Activated naive CD8-positive, alpha-beta T cell treated with anti-CD3 and anti-CD28 coated beads, Interleukin-2, amount 50 U/mL, for 24 hours (primary cell): ENCODE measurements at regions not wholly inside any gene's neighbourhood (a gene's known extent, or its start where the extent isn't known, plus 50 kb on each side); places are given as distances from the start of the nearest gene placed in this dataset.

Experiments used
- ATAC-seq: fragments of 150-1000 bp; cut with Tn5 transposase; one replicate; pipeline ENCODE4 v1.10.0; 2021
- DNase-seq: peaks from one replicate; pipeline ENCODE4 v3.0.0; 2021
- H3K27ac Mint-ChIP-seq: one replicate; pipeline ENCODE4 v1.8.0; 2021; ENCODE audit warnings: mild to moderate bottlenecking, mixed read lengths
- H3K27me3 Mint-ChIP-seq: one replicate; pipeline ENCODE4 v1.8.0; 2021; ENCODE audit warnings: mixed read lengths
- H3K36me3 Mint-ChIP-seq: one replicate; pipeline ENCODE4 v1.8.0; 2021; ENCODE audit warnings: low read depth, mixed read lengths
- H3K4me1 Mint-ChIP-seq: one replicate; pipeline ENCODE4 v1.8.0; 2021; ENCODE audit warnings: mixed read lengths
- H3K4me3 Mint-ChIP-seq: one replicate; pipeline ENCODE4 v1.8.0; 2021; ENCODE audit warnings: mild to moderate bottlenecking, moderate library complexity, mixed read lengths
- H3K9me3 Mint-ChIP-seq: one replicate; pipeline ENCODE4 v1.8.0; 2021; ENCODE audit warnings: mixed read lengths

DNA sequence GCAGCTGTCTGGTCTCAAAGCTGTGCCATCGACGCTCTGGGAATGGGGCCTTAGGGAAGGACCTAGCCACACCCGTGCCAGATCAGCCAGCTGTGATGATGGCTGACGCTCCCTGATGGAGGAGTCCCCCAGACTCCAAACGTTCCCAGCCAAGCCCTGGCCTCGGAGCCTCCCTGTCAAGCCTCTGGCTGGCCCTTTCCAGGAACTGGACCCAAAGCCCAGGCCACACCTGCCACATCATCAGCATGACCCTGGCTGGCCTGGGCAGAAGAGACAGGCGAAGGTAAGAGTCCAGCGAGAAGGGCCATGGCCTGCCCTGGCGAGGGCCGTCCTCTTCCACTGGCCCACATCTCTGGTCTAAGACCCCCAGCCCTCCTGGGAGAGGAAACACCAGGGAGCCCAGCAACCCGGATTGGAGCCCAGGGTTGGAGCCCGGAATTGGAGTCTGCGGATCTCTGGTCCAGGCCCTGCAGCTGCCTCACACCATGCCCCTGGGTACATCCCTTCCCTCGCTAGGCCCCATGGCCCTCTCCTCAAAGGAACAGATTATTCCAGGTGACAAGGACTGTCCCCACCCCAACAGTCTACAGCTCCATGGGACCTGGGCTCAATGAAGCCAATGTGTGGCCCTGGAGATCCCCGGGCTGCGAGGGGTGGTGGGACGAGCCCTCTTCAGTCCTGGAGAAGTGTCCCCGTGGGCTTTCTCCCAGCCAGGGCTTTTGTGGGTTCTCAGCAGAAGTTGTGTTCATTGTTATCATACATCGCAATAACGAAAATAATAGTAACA, 105.1 kb upstream of the TNRC6C start:
- ATAC-seq (no peak), DNase-seq (no peak)
- H3K27me3 Mint-ChIP-seq: no peaks in the 10 kb centered on the region
- H3K27ac Mint-ChIP-seq: no peak overlapping the region
- no peaks in the 10 kb centered on the region for H3K9me3 Mint-ChIP-seq
- H3K4me1 Mint-ChIP-seq: peaks cover 17% of the 10 kb centered on the region
- H3K36me3 Mint-ChIP-seq: no peaks in the 10 kb centered on the region
- H3K4me3 Mint-ChIP-seq: no peak overlapping the region

DNA sequence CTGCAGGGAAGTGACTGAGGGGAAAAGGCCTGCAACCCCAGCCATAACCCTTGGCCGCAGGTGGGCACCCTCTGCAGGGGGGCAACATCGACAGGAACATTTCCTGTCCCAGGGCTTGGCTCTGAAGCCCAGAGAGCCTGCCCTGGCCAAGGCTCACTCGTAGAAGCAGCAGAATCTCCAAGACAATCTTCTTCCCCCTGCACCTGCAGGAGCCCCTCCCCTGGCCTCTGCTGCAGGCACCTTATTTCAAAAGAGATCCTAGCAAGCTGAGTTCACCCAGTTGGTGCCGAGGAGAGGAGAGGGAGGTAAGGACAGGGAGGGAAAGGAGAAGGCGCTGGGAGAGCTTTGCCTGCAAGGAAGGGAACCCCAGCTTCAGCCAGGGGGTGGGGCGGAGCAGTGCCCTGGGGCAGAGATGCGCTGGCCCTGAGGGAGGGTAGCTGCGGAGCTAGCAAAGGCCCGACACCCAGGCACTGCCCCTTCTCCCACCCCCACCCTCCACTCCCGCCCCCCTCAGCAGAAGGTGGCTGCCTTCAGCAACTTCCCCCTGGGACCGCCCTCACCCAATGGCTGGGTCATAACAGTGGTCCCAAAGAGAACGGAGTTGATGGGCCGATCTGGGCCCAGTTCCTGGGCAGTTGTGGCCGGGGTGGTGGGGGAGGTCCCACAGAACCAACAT, 104.3 kb upstream of the TNRC6C start:
- ATAC-seq (no peak), DNase-seq (no peak)
- Mint-ChIP-seq H3K36me3 (no peaks in the 10 kb centered on the region), H3K27ac (no peak overlapping the region), H3K4me1 (peaks cover 20% of the 10 kb centered on the region), H3K9me3 (no peaks in the 10 kb centered on the region), H3K4me3 (no peak overlapping the region), H3K27me3 (no peaks in the 10 kb centered on the region)

DNA sequence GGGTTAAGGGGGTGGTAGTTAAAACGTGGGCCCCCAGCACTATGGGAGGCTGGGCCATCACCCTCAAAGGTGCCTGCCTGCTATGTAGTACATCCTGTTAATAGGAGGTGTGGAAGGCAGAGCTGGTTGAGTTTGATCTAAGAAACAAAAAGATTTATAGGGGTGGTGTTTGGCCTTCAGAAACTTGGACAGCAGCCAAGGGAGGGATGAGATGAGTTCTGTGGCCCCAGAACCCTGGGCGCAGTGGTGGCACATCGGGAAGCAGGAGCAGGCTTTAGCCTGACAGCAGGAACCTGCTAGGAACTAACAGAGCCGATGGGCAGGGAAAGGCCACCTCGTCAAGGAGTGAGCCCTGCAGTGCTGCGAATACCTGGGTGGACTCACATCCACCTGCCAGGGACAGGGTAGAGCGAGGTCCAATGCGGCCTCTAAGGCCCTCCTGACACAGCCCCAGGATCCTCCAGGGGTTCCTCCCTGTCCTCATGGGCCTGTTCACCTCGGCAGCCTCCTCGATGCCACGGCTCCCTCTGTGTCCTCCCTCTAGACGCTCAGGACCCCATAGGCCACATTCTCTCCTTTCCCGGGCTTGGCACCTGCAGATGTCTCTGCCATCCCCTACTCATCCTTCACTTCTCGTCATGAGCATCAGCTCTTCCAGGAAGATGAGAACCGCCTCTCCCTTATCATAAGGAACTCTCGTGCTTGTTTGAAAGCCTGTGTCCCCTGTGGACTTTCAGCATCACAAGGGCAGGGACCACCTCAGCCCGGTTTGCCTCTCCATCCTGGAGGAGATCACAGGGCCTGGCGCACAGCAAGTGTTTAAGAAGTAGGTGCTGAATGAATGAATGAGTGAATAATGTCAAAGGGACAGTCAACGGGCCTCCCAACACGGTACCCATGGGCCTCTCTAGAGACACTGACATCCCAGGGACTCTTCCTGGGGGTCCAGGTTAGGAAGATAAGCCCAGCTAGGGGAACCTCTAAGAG, 103.5 kb upstream of the TNRC6C start:
- Mint-ChIP-seq H3K36me3 (no peaks in the 10 kb centered on the region), H3K27me3 (no peaks in the 10 kb centered on the region), H3K4me3 (no peak overlapping the region), H3K27ac (no peak overlapping the region), H3K4me1 (peaks cover 22% of the 10 kb centered on the region), H3K9me3 (no peaks in the 10 kb centered on the region)
- DNase-seq (no peak), ATAC-seq (no peak)

DNA sequence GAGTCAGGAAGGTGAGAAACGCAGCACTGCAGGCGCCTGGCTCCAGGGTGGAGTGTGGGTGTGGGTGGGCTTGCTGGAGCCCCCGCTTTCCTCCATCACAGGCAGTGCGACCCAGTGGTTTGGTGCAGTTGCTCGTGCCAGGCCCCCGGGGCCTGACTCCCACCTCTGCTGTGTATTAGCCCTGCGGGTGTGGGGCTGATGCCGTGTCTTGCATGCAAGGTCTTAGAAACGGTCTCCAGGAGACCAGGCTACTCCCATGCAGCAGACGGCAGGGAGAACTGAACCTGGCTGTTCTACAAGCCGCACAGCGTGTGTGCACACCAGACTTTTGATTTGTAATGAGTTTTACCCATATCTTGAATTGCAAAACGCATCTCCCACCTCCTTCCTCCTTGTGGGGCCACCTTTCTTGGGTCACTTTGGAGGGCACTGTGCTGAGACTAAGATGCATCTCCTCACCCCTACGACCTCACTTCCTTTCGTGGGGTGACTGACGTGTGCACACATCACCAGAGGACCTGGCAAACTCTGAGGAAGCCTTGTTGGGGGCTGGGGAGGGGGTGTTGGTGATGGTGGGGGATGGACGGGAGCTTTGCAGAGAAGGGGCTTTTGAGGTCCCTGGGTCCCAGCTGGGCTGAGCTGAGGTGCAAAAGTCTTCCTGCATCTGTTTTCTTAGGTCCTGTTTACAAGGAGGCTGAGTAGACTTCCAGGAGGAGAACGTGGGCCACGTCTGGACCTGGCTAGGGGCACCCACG, 101.8 kb upstream of the TNRC6C start:
- peaks cover 22% of the 10 kb centered on the region for H3K4me1 Mint-ChIP-seq
- ATAC-seq (no peak), DNase-seq (no peak)
- no peaks in the 10 kb centered on the region for H3K27me3 Mint-ChIP-seq
- H3K4me3 Mint-ChIP-seq: no peak overlapping the region
- no peaks in the 10 kb centered on the region for H3K36me3 Mint-ChIP-seq
- H3K9me3 Mint-ChIP-seq: no peaks in the 10 kb centered on the region
- no peak overlapping the region for H3K27ac Mint-ChIP-seq

DNA sequence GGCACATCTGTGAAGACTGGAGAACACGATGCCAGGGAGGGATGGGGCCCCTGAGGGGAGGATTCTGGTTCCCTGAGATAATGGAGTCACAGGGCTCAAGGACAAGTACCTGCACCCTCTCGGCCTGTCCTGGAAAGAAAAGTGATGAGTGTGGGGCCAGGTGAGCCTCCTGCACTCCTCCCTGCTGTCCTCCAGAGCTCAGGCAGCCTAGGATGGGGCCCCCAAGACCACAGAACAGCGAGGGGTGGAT, 101.3 kb upstream of the TNRC6C start:
- H3K4me1 Mint-ChIP-seq: peaks cover 22% of the 10 kb centered on the region
- no peaks in the 10 kb centered on the region for H3K27me3 Mint-ChIP-seq
- ATAC-seq: no peak
- H3K27ac Mint-ChIP-seq: no peak overlapping the region
- no peaks in the 10 kb centered on the region for H3K36me3 Mint-ChIP-seq
- H3K4me3 Mint-ChIP-seq: no peak overlapping the region
- no peak for DNase-seq
- no peaks in the 10 kb centered on the region for H3K9me3 Mint-ChIP-seq

DNA sequence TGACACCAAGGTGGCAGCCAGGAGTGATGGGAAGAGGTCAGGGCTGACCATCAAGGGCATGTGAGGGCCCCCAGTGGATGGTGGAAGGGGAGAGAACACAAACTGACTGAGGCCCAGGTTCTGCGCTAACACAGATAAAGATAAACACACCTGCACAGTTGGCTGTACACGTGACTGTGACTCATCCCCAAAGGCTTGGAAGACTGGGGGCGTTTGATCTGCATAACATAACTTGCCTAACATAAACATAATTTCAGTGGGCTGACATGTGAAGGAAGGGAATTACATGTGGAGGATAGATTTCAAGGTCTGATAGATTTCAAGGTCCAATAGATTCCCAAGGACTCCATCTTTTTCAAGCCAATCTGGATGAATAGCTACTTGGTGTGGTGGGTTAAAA, 100.9 kb upstream of the TNRC6C start:
- no peak overlapping the region for H3K27ac Mint-ChIP-seq
- ATAC-seq: peak; percentile 37
- peaks cover 23% of the 10 kb centered on the region for H3K4me1 Mint-ChIP-seq
- H3K27me3 Mint-ChIP-seq: no peaks in the 10 kb centered on the region
- no peaks in the 10 kb centered on the region for H3K9me3 Mint-ChIP-seq
- H3K36me3 Mint-ChIP-seq: no peaks in the 10 kb centered on the region
- H3K4me3 Mint-ChIP-seq: no peak overlapping the region
- DNase-seq: no peak

DNA sequence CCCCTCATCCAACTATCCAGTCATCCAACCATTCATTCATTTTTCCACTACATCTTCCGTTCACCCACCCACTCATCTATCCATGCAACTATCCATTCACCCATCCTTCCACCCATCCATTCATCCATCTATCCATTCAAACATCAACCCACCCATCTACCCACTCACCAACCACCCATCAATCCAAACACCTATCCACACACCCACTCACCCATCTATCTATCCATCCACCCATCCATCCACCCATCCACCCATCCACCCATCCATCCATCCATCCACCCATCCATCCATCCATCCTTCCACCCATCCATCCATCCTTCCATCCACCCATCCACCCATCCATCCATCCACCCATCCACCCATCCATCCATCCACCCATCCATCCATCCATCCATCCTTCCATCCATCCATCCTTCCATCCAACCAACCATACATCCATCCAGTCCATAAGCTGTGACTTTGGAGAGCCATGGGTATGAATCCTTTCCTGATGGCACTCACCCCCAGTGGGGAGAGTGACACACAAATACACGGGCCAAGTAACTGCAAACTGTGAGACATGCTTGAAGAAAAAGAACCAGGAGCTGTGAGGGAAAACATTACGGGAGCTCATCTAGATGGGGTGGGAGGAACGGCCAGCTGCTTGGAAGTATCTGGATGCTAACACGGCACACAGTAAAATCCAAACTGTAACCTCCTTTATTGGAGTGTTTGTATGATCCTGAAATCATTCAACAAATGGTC, 100.0 kb upstream of the TNRC6C start:
- peak overlapping the region; percentile 55 for H3K27ac Mint-ChIP-seq
- no peaks in the 10 kb centered on the region for H3K36me3 Mint-ChIP-seq
- H3K4me3 Mint-ChIP-seq: no peak overlapping the region
- no peaks in the 10 kb centered on the region for H3K27me3 Mint-ChIP-seq
- no peaks in the 10 kb centered on the region for H3K9me3 Mint-ChIP-seq
- DNase-seq (no peak), ATAC-seq (no peak)
- peaks cover 25% of the 10 kb centered on the region for H3K4me1 Mint-ChIP-seq

DNA sequence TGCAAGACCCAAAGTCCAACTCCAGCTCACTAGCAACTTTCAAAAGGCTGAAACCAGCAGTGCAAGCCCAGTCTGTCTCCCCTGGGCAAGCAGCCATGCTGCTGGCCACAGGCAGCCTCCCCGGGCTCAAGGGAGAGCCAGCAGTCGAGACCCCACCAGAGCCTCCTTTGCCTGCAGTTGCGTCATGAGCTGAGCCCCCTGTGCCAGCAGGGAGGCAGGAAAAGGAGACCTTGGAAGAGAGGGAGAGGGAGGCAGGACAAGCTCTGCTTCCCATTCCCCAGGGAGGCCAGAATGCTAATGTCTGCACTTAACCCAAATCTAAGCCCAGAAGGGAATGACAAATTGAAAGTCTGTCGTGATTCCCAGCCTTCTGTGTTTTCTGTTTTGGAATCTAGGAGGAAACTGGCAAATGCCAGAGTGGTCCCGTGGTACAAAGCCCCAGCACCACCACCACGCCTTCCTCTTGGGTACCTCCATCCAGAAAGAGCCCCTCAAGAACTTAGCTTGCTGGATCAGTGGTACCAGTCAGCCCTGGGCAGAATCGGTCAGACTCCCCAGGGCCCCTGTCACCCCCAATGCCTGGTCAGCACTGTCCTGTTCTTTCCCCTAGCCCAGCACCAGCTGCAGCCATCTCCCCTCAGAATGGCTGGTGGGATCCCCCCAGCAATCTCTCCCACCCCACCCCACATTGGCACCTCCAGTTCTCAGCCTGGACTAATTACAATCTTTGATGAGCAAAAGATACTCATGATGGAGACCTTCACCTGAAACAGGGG, 99.3 kb upstream of the TNRC6C start:
- H3K27ac Mint-ChIP-seq: no peak overlapping the region
- DNase-seq (no peak), ATAC-seq (no peak)
- no peaks in the 10 kb centered on the region for H3K27me3 Mint-ChIP-seq
- no peak overlapping the region for H3K4me3 Mint-ChIP-seq
- H3K9me3 Mint-ChIP-seq: no peaks in the 10 kb centered on the region
- H3K36me3 Mint-ChIP-seq: no peaks in the 10 kb centered on the region
- peaks cover 28% of the 10 kb centered on the region for H3K4me1 Mint-ChIP-seq

DNA sequence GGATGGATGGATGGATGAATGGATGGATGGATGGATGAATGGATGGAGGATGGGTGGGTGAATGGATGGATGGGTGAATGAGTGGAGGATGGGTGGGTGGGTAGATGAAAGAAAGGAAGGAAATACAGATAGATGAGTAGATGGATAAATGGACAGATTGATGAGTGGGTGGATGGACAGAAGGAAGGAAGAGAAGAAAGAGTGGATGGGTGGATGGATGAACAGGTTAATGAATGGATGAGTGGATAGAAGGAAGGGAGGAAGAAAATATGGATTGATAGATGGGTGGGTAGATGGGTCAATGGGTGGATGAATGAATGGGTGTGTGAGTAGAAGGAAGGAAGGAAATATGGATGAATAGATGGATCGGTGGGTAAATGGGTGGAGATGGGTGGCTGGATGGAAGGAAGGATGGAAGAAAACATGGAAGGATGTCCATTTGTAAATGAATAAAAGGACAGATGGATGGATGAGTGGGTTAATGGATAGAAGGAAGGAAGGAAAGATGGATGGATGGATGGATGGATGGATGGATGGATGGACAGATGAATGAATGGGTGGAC, 97.3 kb upstream of the TNRC6C start:
- H3K27ac Mint-ChIP-seq: no peak overlapping the region
- peaks cover 30% of the 10 kb centered on the region for H3K4me1 Mint-ChIP-seq

DNA sequence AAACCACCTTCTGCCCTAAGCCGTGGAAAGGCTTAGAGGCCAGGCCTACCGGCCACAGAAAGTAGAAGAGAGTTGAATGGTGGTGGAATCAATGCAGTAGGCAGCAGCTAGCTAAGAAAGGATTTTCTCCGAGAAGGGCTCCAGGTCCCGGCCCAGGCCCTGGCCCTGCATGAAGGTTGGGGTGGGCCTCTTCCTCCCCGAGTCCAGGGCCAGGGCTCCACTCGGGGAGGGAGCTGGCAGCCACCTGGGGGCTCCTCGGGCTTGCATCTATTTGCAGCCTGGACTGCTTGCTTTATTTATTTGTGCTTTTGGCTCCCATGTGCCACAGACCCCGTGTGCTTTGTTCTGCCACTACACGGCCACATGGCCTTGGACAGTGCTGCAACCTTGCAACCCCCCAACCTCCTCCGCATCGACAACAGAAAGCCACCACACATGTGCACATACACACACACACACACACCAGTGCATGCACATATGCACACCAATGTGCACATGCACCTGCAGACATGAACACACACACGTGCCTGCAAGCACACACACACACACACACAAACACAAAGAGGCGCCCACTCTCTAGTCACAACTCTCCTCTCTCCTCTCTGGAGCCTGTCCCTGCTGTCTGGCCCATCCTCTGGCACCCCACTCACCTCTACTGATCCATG, 96.4 kb upstream of the TNRC6C start:
- Mint-ChIP-seq H3K4me1 (peaks cover 25% of the 10 kb centered on the region), H3K4me3 (no peak overlapping the region), H3K36me3 (no peaks in the 10 kb centered on the region), H3K27ac (peak overlapping the region; percentile 5), H3K9me3 (no peaks in the 10 kb centered on the region), H3K27me3 (no peaks in the 10 kb centered on the region)
- DNase-seq: no peak
- ATAC-seq: no peak

More for the DNA sequence above, 97.3 kb upstream of the TNRC6C start:
- Mint-ChIP-seq H3K36me3 (no peaks in the 10 kb centered on the region), H3K4me3 (no peak overlapping the region), H3K9me3 (no peaks in the 10 kb centered on the region), H3K27me3 (no peaks in the 10 kb centered on the region)
- DNase-seq (no peak), ATAC-seq (no peak)

DNA sequence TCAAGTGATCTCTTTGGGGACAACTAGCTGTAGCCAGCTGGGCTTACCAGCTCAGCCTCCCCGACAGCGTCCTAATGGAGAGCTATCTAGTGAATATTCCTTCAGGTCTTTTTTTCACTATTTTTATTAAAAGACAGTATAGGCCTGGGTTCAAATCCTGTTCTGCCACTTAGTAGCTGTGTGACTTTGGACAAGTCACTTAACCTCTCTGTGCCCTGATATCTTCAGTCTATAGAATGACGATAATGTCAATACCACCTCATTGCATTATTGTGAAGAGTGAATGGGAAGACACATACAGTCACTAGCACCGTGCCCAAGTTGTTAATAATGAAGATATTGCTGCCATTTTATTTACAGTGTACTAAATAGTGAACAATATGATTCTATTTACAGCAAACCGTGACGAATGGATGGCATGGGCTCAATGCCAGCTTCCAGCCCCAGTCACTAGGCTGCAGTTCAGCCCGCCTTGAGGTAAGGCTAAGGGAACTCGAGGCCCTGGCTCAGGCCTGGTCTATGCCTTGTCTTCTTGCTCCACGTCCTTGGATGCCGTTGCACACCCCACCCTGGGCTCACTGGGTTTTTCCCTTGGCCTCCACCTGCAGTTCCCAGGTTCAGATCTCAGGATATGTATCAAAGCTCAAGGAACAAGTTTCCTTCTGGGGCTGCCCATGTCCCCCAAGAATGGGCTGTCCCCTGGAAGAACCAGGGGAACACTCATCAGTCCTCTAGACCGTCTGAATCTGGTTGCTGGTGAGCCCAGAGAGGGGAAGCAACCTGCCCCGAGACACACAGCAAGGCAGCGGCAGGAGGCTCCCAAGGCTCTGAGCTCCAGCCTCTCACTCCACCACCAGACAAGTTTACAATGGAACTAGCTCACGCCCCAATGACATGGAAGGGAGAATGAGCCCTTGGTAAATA, 95.4 kb upstream of the TNRC6C start:
- Mint-ChIP-seq H3K27ac (no peak overlapping the region), H3K4me1 (peaks cover 19% of the 10 kb centered on the region), H3K27me3 (no peaks in the 10 kb centered on the region), H3K4me3 (no peak overlapping the region), H3K36me3 (no peaks in the 10 kb centered on the region), H3K9me3 (no peaks in the 10 kb centered on the region)
- ATAC-seq (no peak), DNase-seq (no peak)

DNA sequence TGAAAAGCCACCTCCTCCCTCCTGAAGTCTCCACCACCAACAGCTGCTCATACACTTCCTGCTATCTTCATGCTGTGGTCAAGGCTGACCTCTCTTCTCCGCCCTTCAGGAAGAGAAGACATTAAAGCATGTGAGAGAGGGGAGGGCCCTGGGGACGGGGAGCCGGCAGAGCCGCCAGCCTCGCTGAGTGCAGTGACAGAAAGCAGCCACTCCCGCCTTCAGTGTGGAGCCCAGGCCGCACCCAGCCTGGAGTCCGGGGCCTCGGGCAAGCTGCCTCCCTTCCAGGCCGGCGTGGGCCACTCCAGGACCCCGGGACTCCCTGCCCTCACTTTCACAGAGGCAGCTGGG, 94.7 kb upstream of the TNRC6C start:
- H3K4me1 Mint-ChIP-seq: peaks cover 15% of the 10 kb centered on the region
- H3K4me3 Mint-ChIP-seq: no peak overlapping the region
- no peaks in the 10 kb centered on the region for H3K36me3 Mint-ChIP-seq
- no peaks in the 10 kb centered on the region for H3K9me3 Mint-ChIP-seq
- no peak overlapping the region for H3K27ac Mint-ChIP-seq
- ATAC-seq: no peak
- DNase-seq: no peak
- H3K27me3 Mint-ChIP-seq: no peaks in the 10 kb centered on the region
